ENCODE measurements at regions not wholly inside any gene's neighbourhood (a gene's known extent, or its start where the extent isn't known, plus 50 kb on each side); places are given as distances from the start of the nearest gene placed in this dataset.

- TF ChIP-seq CTCF (IDR thresholded peaks at IDR 0.05) (no peak), EP300 (IDR thresholded peaks at IDR 0.05) (no peak), POLR2A (IDR thresholded peaks at IDR 0.05) (no peak), POLR2AphosphoS5 (IDR thresholded peaks at IDR 0.05) (no peak)
These were observed 288.7 kb downstream of the AKAIN1 start for GRCh38 chr18:4908328-4908727.
